NCI-H524 (cell line): ENCODE measurements at regions not wholly inside any gene's neighbourhood (a gene's known extent, or its start where the extent isn't known, plus 50 kb on each side); places are given as distances from the start of the nearest gene placed in this dataset.
"Not testable (repeated sequence)": the region's sequence is repeated elsewhere in the genome, so short reads cannot be mapped to it uniquely, and the experiment has no call there.

ENCODE experiments used
- DNase-seq, 2 experiments: peaks; one replicate each; lab custom pipeline; 2025; lab: John Stamatoyannopoulos, UW

DNA sequence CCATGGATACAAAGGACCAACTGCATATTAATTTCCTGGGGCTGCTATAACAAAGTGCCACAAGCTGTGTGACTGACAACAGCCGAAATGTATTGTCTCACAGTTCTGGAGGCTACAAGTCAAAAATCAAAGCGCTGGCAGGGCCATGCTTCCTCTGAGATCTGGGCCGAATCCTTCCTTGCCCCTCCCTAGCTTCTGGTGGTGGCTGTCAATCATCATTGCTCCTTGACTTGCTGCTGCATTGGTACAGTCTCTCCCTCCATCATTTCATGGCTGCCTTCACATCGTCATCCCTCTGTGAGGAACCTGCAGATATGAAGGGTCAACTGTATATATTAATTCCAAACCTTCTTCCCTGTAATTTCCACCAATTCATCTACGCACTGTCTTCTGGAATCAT, 118.3 kb downstream of the EXOC5 start:
- DNase-seq, result no peak

DNA sequence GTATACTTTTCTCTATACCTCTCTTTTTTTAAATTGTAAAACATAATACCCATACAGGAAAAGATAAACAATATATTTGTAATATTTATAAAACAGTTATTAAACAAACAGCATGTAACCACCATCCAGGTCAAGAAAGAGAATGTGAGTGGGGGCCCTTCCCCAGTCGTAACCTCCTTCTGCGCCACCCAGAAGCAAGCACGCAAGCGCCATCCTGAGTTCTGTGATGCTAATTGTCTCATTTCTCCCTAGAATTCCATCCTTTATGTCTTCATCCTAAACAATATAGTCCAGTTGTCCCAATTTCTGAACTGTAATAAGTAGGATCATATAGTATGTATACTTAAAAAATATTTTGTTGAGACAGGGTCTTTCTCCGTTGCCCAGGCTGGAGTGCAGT, 129.5 kb downstream of the EXOC5 start:
- no peak for DNase-seq

GRCh38 chr14:57136669-57137328, 131.9 kb downstream of the EXOC5 start:
- peak; percentile 72 to 85 for DNase-seq

DNA sequence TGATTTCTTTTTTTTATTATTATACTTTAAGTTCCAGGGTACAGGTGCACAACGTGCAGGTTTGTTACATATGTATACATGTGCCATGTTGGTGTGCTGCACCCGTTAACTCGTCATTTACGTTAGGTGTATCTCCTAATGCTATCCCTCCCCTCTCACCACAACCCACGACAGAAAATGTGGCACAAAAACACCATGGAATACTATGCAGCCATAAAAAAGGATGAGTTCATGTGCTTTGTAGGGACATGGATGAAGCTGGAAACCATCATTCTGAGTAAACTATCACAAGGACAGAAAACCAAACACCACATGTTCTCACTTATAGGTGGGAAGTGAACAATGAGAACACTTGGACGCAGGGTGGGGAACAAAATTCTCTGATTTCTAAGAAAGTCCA, 140.9 kb downstream of the EXOC5 start:
- not testable (repeated sequence) for DNase-seq

GRCh38 chr14:57122129-57122528, 146.6 kb downstream of the EXOC5 start:
- DNase-seq, result no peak

DNA sequence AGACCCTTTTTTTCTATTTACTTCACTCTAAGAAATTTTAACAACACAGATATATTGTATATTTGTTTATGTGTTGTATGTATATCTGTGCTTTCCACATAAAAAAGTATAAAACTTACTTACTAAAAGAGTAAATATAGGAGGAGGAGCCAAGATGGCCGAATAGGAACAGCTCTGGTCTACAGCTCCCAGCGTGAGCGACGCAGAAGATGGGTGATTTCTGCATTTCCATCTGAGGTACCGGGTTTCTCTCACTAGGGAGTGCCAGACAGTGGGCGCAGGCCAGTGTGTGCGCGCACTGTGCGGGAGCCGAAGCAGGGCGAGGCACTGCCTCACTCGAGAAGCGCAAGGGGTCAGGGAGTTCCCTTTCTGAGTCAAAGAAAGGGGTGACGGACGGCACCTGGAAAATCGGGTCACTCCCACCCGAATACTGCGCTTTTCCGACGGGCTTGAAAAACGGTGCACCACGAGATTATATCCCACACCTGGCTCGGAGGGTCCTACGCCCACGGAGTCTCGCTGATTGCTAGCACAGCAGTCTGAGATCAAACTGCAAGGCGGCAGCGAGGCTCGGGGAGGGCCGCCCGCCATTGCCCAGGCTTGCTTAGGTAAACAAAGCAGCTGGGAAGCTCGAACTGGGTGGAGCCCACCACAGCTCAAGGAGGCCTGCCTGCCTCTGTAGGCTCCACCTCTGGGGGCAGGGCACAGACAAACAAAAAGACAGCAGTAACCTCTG, 156.5 kb downstream of the EXOC5 start:
- DNase-seq, result not testable (repeated sequence)

GRCh38 chr14:57110411-57110810, 158.3 kb downstream of the EXOC5 start:
- DNase-seq, result not testable (repeated sequence)

DNA sequence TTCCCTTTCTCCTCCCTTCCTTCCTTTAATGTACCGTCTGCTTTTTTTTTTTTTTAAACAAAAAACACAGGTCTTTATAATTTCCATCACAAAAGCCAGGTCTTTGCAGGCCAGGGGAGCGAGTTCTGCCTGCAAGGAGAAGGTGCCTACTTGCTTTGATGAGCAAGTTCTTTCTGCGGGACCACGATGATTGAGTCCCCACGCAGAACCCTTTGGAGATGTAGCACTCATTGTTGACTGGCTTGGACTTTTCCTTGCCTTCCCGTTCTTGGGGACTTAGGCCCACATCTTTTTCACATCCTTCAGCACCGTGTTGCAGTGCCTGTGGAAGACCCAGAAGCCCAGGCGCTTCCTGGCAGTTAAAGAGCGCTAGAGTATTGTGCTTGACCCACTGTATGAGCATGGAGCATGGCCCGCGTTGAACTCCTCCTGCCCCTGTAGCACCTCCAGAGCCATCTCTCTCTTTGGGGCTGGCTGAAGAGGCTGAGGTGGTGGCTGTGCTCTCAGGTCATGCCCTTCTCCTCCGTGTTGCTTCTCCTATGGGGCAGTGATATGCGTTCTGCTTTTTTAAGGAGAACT, 177.6 kb downstream of the EXOC5 start:
- DNase-seq, result no peak

- DNase-seq, result no peak
These were observed 178.8 kb downstream of the EXOC5 start for GRCh38 chr14:57089901-57090300.

DNA sequence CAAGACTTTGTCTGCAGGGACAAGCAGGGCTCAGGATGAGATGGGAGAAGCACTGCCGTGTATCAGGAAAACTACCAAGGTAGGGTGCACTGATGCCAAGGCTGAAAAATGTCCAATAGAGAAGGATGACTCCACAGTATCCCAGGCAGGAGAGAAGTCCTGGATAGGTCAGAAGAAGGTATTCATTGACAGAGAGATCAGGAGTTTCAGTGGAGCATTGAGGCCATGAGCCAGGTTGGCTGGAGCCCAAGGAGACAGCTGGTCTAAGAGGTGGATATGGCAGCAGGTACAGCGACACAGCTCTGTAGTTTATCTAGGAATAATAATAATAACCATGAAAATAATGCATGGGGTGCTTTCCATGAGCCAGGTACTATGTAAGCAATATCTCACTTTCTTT, 180.9 kb downstream of the EXOC5 start:
- DNase-seq, result peak in 1 of 2 experiments; percentile 40

DNA sequence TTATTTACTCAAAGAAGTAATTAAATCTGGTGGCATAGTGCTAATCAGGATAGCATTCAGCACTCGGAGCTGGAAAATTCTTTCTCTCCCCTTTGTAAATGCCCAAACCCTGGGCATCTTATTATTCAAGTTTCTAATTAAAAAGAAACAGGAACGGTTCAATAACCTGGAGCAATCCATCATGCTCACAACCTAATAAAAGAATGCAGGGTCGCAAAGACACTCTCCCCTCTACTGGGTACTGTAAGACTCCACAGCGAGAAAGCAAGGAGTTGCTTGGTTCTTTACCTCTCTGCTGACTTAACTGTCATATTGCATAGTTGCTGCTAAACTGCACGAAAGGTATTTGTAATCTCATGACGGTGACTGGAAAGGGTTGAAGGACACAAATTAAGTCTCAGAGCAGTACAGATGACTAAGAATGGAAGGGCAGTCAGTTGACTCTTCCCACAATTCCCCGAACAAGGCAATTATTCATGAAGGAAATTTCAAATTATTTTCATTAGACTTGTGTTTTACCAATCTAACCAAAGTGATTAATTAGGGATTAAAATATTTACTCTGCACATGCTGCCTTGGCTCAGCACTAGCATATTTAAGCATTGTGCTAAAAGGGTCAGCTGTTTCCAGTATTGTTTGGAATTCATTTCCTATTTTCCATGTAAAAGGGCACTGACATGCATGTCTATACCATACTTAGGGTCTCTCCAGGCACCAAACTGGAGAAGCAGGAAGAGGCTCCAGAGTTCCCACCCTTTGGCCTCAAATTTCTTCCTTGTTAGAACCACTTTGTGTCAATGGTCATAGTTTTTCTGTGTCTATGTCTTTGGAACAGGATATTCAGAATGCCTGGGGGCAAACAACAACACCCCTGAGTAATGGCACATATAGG, 182.2 kb downstream of the EXOC5 start:
- no peak for DNase-seq

DNA sequence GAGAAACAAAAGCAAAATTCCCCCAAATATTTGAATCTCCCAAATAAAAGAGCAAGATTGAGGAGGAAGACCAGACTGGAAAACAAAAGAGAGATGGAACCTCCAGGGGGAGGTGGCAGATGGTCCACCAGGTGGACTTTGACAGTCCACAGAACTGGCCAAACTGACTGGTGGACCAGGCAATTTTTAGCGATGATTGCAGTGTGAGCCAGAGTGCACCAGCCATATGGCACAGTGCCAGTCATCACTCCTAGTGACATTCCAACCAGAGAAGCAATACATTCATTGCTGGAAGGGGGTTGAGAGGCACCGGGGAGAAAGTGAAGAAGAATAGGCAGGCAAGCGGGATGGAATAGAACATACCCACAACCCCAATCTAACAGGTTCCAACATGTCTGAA, 182.9 kb downstream of the EXOC5 start:
- peak; percentile 21 to 59 for DNase-seq

DNA sequence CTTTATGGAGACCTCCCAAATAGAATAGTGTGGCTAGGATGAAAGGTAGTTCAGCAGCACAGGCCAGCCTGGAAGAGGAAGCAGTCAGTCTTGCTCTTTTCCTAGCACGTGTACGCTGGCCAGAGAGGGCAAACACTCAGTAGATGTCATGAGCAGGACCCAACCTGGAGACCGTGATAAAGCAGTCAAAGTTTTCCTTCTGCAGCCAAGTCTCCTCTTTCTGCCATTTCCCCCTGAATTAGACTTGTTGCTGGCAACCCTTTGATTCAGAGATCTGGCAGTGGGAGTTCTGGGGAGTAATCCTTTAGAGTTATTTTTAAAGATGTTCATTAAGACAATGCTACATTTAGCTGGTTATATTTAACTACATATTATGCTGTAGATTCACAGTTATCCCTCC, 183.7 kb downstream of the EXOC5 start:
- DNase-seq, result no peak

DNA sequence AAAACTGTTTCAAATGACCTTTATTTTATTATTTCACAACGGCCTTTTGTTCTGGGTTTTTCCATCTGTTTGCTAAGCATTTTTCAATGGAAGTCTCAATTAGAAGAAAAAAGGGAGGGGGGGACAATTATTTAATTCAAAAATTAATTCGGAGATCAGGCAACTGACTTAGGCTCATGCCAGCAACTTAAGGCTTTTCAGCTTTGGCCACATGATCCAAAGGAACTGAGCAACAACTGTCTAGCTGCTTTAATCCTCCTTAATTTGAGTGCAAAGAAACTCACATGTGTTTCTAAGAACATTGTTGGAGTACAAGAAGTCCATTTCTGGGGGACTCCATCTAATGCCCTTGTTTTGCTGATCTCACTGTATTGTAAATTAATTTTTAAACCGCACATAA, 188.0 kb downstream of the EXOC5 start:
- peak; percentile 69 to 88 for DNase-seq

DNA sequence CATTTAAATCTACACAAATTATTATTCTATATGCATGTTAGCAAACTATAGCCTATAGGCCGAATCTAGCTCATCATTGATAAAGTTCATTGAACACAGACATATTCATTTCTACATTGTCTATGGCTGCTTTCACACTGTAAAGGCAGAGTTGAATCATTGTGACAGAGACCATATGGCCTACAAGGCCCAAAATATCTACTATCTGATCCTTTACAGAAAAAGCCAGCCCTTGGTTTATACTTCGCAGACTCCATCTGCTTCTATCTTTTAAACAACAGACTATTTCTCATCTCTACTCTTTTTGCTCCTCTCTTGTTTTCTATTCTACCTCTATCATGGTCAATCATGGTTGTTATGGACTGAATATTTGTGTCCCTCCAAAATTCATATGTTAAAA, 190.7 kb downstream of the EXOC5 start:
- peak in 1 of 2 experiments; percentile 51 for DNase-seq

DNA sequence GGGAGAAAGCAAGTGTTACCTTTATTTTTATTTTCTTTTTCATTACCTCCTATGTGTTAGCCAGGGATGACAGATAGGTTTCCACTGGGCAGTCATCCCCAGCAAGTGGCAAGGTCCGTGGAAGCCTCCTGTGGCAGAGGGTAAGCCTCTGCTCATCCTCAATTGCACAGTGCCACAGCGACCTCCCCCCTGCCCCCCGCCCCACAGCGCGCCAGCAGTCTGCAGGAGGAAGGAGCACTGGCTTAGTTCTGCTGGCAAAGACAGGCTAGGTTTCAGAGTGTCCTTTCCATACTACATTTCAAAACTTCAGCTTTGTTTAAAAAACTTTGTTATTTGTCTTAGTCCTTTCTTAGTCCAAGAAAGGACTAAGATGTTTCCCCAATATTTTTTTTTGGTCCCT, 194.7 kb downstream of the EXOC5 start:
- DNase-seq, result no peak

DNA sequence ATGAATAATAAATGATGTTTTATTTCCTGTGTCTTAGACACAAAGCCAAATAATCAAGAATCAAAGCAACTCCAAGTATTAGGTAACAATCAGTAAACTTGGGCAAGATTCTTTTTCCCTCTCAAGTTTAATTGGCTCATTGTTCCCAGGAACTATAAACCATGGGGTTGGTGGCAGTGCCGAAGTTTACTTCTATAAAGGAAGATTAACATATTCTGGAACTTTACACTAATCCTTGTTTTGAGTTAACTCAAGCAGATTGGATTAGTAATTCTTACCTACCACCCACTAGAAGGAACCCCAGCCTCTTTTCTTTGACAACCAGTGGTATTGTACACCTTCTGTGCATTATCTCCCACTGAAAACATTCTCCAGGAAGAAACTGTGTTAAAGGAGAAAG, 197.1 kb downstream of the EXOC5 start:
- peak in 1 of 2 experiments; percentile 51 for DNase-seq

- no peak for DNase-seq
These were observed 199.0 kb downstream of the EXOC5 start for GRCh38 chr14:57069702-57070101.

- peak; percentile 47 to 75 for DNase-seq
These were observed 200.2 kb downstream of the EXOC5 start for GRCh38 chr14:57068511-57068910.

- peak; percentile 93 to 95 for DNase-seq
These were observed 201.7 kb downstream of the EXOC5 start for GRCh38 chr14:57066887-57067513.

- no peak for DNase-seq
These were observed 202.2 kb downstream of the EXOC5 start for GRCh38 chr14:57066463-57066862.
